Sigmoid colon (tissue), 6 donors: ENCODE measurements at regions not wholly inside any gene's neighbourhood (a gene's known extent, or its start where the extent isn't known, plus 50 kb on each side); places are given as distances from the start of the nearest gene placed in this dataset.
"Not testable (repeated sequence)": the region's sequence is repeated elsewhere in the genome, so short reads cannot be mapped to it uniquely, and the experiment has no call there.

Source experiments
- DNase-seq: peaks from one replicate; pipeline ENCODE4 v3.0.0-alpha.2; 2019
- H3K27ac ChIP-seq, 4 donors: fragments of 200-600 bp; sonication (generic); one replicate each; pipeline ENCODE4 v1.5.1; 2016 to 2019; ENCODE audit warnings: mild to moderate bottlenecking in 1 of 4
- H3K27me3 ChIP-seq, 3 donors: fragments of 200-600 bp; sonication (generic); one replicate each; pipeline ENCODE4 v1.5.1; 2019; ENCODE audit warnings: mild to moderate bottlenecking in 1 of 3
- H3K36me3 ChIP-seq, 4 donors: fragments of 200-600 bp; sonication (generic); one replicate each; pipeline ENCODE4 v1.5.1; 2016 to 2019
- H3K4me1 ChIP-seq, 4 donors: fragments of 200-600 bp; sonication (generic); one replicate each; pipeline ENCODE4 v1.5.1; 2017 to 2019
- H3K4me3 ChIP-seq, 4 donors: fragments of 200-600 bp; sonication (generic); one replicate each; pipeline ENCODE4 v1.5.1; 2017 to 2019; ENCODE audit warnings: mild to moderate bottlenecking in 2 of 4, moderate library complexity in 1 of 4
- H3K9me3 ChIP-seq, 4 donors: fragments of 200-600 bp in 3 of 4; sonication (generic) in 3 of 4; one replicate each; pipeline versions ENCODE4 v1.5.1 to v1.6.1; 2013 to 2019
- EP300 ChIP-seq, 4 donors: sonication (generic); formaldehyde crosslinking; IDR thresholded peaks; one replicate each; pipeline ENCODE4 v1.6.1; 2017; ENCODE audit warnings: antibody characterized with exemption in 4 of 4
- POLR2A ChIP-seq, 2 donors: fragments of 450-650 bp; IDR thresholded peaks; one replicate each; pipeline ENCODE4 v1.6.1; 2016; ENCODE audit warnings: antibody characterized with exemption in 2 of 2, mild to moderate bottlenecking in 2 of 2, moderate library complexity in 2 of 2
- POLR2AphosphoS5 ChIP-seq, 4 donors: sonication (generic); formaldehyde crosslinking; IDR thresholded peaks; one replicate each; pipeline ENCODE4 v1.6.1; 2017; ENCODE audit warnings: antibody characterized with exemption in 4 of 4
- WGBS, 2 donors: extraction: QIAGEN DNeasy Blood & Tissue Kit; methylation state at CpG; one replicate each; pipeline ENCODE4 v1.1.7; 2013; 5-methylcytosine and 5-hydroxymethylcytosine counted together
- intact Hi-C: fragments of 100-400 bp; cut with DNase I; formaldehyde crosslinking; loops from one replicate; pipeline ENCODE4 v1.15.1; 2023
- TF ChIP-seq, protein P1 (sequence below), 4 experiments: fragments of 450-650 bp in 3 of 4; fragments of 200-600 bp in 1 of 4; IDR thresholded peaks; one replicate each; pipeline ENCODE4 v1.5.1; 2016 to 2019; ENCODE audit warnings: antibody characterized with exemption in 4 of 4, mild to moderate bottlenecking in 3 of 4, moderate library complexity in 2 of 4
- donor health status: healthy with polysubstance abuse.
- donor health status: healthy.

- intact Hi-C loops = no loop called here
- 7 to 28% methylated on average over 24 of the region's 24 CpGs for WGBS, 2 donors
- Histone ChIP-seq H3K27ac (no peak overlapping the region), H3K36me3 (no peaks in the 10 kb centered on the region), H3K4me3 (no peak overlapping the region), H3K27me3 (peaks cover 0 to 49% (median 4%) of the 10 kb centered on the region in 3 donors), H3K4me1 (peaks cover 0 to 19% (median 11%) of the 10 kb centered on the region in 4 donors), H3K9me3 (no peaks in the 10 kb centered on the region)
- peak; percentile 76 for DNase-seq
- TF ChIP-seq POLR2A (IDR thresholded peaks at IDR 0.05) (no peak), POLR2AphosphoS5 (IDR thresholded peaks at IDR 0.05) (peak in 1 of 4 donors; percentile 15), EP300 (IDR thresholded peaks at IDR 0.05) (no peak)
- TF ChIP-seq, protein P1, sequence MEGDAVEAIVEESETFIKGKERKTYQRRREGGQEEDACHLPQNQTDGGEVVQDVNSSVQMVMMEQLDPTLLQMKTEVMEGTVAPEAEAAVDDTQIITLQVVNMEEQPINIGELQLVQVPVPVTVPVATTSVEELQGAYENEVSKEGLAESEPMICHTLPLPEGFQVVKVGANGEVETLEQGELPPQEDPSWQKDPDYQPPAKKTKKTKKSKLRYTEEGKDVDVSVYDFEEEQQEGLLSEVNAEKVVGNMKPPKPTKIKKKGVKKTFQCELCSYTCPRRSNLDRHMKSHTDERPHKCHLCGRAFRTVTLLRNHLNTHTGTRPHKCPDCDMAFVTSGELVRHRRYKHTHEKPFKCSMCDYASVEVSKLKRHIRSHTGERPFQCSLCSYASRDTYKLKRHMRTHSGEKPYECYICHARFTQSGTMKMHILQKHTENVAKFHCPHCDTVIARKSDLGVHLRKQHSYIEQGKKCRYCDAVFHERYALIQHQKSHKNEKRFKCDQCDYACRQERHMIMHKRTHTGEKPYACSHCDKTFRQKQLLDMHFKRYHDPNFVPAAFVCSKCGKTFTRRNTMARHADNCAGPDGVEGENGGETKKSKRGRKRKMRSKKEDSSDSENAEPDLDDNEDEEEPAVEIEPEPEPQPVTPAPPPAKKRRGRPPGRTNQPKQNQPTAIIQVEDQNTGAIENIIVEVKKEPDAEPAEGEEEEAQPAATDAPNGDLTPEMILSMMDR (IDR thresholded peaks at IDR 0.05) = no peak
Observed at GRCh38 chr9:135281791-135282737, 194.6 kb downstream of the OLFM1 start.

DNA sequence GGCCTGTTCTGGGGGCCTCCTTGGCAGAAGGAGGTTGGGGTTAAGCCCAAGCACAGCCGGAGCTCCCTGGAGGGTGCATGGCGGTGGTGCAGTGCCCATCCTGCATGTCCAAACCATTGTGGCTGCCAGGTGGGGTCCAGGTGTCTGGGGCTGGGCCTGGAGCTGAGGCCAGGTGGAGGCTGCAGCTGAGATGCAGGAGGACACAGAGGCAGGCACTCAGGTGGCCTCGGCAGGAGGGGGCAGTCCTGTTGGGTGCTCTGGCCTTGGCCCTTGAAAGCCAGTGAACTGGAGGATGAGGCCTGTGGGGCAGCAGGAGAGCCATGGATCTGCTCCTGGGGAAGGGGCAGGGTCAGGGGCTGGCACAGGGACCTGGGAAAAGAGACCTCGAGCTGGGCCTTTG lies 195.3 kb downstream of the OLFM1 start:
- Histone ChIP-seq H3K27me3 (peaks cover 0 to 46% (median 4%) of the 10 kb centered on the region in 3 donors), H3K9me3 (no peaks in the 10 kb centered on the region), H3K27ac (no peak overlapping the region), H3K4me3 (no peak overlapping the region), H3K36me3 (no peaks in the 10 kb centered on the region), H3K4me1 (peaks cover 0 to 19% (median 11%) of the 10 kb centered on the region in 4 donors)
- no peak for DNase-seq
- intact Hi-C loops = no loop called here
- TF ChIP-seq POLR2AphosphoS5 (IDR thresholded peaks at IDR 0.05) (no peak), EP300 (IDR thresholded peaks at IDR 0.05) (no peak), POLR2A (IDR thresholded peaks at IDR 0.05) (no peak)
- TF ChIP-seq, protein P1 (IDR thresholded peaks at IDR 0.05) = no peak
- 47 to 66% methylated on average over 4 of the region's 4 CpGs for WGBS, 2 donors

GRCh38 chr9:135283671-135284070 lies 195.9 kb upstream of the PPP1R26 start:
- Histone ChIP-seq H3K4me3 (no peak overlapping the region), H3K36me3 (no peaks in the 10 kb centered on the region), H3K27me3 (peaks cover 0 to 40% (median 0%) of the 10 kb centered on the region in 3 donors), H3K9me3 (no peaks in the 10 kb centered on the region), H3K4me1 (peaks cover 0 to 19% (median 11%) of the 10 kb centered on the region in 4 donors), H3K27ac (no peak overlapping the region)
- DNase-seq = no peak
- intact Hi-C loops = no loop called here
- WGBS, 2 donors = 37 to 38% methylated on average over 15 of the region's 15 CpGs
- TF ChIP-seq EP300 (IDR thresholded peaks at IDR 0.05) (no peak), POLR2AphosphoS5 (IDR thresholded peaks at IDR 0.05) (no peak), POLR2A (IDR thresholded peaks at IDR 0.05) (no peak)
- TF ChIP-seq, protein P1 (IDR thresholded peaks at IDR 0.05) = no peak

- Histone ChIP-seq H3K4me1 (peaks cover 0 to 19% (median 11%) of the 10 kb centered on the region in 4 donors), H3K27me3 (peaks cover 0 to 35% (median 0%) of the 10 kb centered on the region in 3 donors), H3K27ac (no peak overlapping the region), H3K4me3 (no peak overlapping the region), H3K9me3 (no peaks in the 10 kb centered on the region), H3K36me3 (no peaks in the 10 kb centered on the region)
- intact Hi-C loops = no loop called here
- WGBS, 2 donors = 73 to 76% methylated on average over 13 of the region's 13 CpGs
- no peak for DNase-seq
- TF ChIP-seq EP300 (IDR thresholded peaks at IDR 0.05) (no peak), POLR2AphosphoS5 (IDR thresholded peaks at IDR 0.05) (no peak), POLR2A (IDR thresholded peaks at IDR 0.05) (no peak)
- TF ChIP-seq, protein P1 (IDR thresholded peaks at IDR 0.05) = no peak
Observed at GRCh38 chr9:135284386-135285134, 195.0 kb upstream of the PPP1R26 start.

- intact Hi-C loops, H3K36me3 ChIP-seq, H3K9me3 ChIP-seq, DNase-seq, H3K4me3 ChIP-seq, H3K27ac ChIP-seq: not testable (repeated sequence)
- H3K27me3 ChIP-seq = peaks cover 0 to 25% (median 0%) of the 10 kb centered on the region in 3 donors
- WGBS, 2 donors = 91% methylated on average over 33 of the region's 33 CpGs
- peaks cover 0 to 17% (median 10%) of the 10 kb centered on the region in 4 donors for H3K4me1 ChIP-seq
Observed at GRCh38 chr9:135286187-135286925, 193.2 kb upstream of the PPP1R26 start.
